Endothelial cell (in vitro differentiated cells): ENCODE measurements at regions not wholly inside any gene's neighbourhood (a gene's known extent, or its start where the extent isn't known, plus 50 kb on each side); places are given as distances from the start of the nearest gene placed in this dataset.
A peak's percentile ranks its signal among the peaks of the same experiment; 100 is the strongest.

ENCODE experiments used
- DNase-seq: peaks from one replicate; pipeline ENCODE4 v3.0.0; 2021; ENCODE audit warnings: low spot score
- H3K27ac Mint-ChIP-seq: one replicate; pipeline ENCODE4 v1.8.0; 2021; ENCODE audit warnings: mixed read lengths, inconsistent platforms; ENCODE audit not compliant: unreplicated experiment
- H3K27me3 Mint-ChIP-seq: one replicate; pipeline ENCODE4 v1.8.0; 2021; ENCODE audit warnings: mild to moderate bottlenecking, moderate library complexity, mixed read lengths, inconsistent platforms; ENCODE audit not compliant: unreplicated experiment
- H3K36me3 Mint-ChIP-seq: one replicate; pipeline ENCODE4 v1.8.0; 2021; ENCODE audit warnings: mild to moderate bottlenecking, low read depth, mixed read lengths, inconsistent platforms; ENCODE audit not compliant: unreplicated experiment
- H3K4me1 Mint-ChIP-seq: one replicate; pipeline ENCODE4 v1.8.0; 2021; ENCODE audit warnings: mild to moderate bottlenecking, mixed read lengths, inconsistent platforms; ENCODE audit not compliant: unreplicated experiment
- H3K4me3 Mint-ChIP-seq: one replicate; pipeline ENCODE4 v1.8.0; 2021; ENCODE audit warnings: mild to moderate bottlenecking, mixed read lengths, inconsistent platforms; ENCODE audit not compliant: unreplicated experiment
- H3K9me3 Mint-ChIP-seq: one replicate; pipeline ENCODE4 v1.8.0; 2021; ENCODE audit warnings: mixed read lengths, inconsistent platforms; ENCODE audit not compliant: unreplicated experiment
- TF ChIP-seq, protein P1 (sequence below): fragments of 200-600 bp; sonication (generic); IDR thresholded peaks from one replicate; pipeline ENCODE4 v1.5.0; 2021; ENCODE audit warnings: antibody characterized with exemption; ENCODE audit not compliant: unreplicated experiment

DNA sequence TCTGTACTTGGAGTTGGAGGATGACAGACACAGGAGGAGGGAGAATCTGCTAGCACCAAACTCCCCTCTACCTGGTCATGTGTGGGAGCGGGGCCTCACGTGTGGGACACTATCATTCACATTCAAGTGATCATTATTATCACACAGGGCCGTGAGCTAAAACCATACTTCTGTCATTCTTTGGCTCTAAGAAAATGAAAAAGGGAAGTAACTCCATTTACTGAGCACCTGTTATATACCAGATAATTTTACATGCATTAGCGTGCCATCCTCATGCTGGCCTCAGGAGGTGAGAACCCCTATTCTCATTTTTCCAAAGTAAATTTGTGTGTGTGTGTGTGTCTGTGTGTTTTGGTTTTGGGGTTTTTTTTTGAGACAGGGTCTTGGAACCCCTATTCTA is 150.1 kb downstream of the GLI2 start:
- H3K4me1 Mint-ChIP-seq = no peaks in the 10 kb centered on the region
- TF ChIP-seq, protein P1, sequence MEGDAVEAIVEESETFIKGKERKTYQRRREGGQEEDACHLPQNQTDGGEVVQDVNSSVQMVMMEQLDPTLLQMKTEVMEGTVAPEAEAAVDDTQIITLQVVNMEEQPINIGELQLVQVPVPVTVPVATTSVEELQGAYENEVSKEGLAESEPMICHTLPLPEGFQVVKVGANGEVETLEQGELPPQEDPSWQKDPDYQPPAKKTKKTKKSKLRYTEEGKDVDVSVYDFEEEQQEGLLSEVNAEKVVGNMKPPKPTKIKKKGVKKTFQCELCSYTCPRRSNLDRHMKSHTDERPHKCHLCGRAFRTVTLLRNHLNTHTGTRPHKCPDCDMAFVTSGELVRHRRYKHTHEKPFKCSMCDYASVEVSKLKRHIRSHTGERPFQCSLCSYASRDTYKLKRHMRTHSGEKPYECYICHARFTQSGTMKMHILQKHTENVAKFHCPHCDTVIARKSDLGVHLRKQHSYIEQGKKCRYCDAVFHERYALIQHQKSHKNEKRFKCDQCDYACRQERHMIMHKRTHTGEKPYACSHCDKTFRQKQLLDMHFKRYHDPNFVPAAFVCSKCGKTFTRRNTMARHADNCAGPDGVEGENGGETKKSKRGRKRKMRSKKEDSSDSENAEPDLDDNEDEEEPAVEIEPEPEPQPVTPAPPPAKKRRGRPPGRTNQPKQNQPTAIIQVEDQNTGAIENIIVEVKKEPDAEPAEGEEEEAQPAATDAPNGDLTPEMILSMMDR = no peak

DNA sequence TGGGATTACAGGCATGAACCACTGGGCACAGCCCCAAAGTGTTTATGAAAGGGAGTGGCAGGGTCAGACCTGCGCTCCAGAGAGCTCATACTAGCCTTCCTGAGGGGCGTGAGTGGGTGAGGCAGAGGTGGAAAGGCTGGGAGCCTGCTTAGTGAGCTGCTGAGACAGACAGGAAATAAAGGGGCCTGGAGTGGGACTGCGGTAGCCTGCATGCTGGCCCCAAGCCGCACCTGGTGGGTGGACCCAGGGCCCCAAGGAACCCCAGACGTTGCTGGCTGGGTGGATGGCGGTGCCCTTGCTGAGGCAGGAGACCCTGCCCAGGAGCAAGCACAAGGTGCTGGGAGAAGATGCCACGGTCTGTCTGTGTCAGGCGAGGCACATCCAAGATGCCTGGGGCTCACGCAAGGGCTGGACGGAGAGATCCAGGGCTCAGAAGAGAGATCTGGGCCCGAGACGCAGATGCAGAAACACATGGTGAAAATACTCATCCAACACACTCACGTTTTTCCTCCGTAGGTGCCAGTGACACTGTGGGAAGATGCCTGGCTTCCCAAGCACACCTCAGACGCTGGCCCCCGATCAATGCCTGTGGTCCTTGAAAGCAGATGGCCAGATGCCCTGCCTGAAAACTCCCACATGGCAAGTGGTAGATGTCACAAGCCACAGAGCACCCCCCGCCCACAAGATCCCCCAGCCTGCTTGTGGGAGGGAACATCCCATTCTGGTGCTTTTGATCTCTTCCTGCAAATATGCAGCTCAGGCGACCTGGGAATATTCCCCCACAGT is 151.1 kb downstream of the GLI2 start:
- Mint-ChIP-seq H3K36me3 (no peaks in the 10 kb centered on the region), H3K4me3 (no peak overlapping the region), H3K27ac (no peak overlapping the region), H3K9me3 (no peaks in the 10 kb centered on the region), H3K27me3 (peaks cover 2% of the 10 kb centered on the region), H3K4me1 (no peaks in the 10 kb centered on the region)
- DNase-seq = no peak
- TF ChIP-seq, protein P1 = no peak

More for the DNA sequence above, 150.1 kb downstream of the GLI2 start:
- Mint-ChIP-seq H3K4me3 (no peak overlapping the region), H3K36me3 (no peaks in the 10 kb centered on the region), H3K27ac (no peak overlapping the region), H3K27me3 (peaks cover 2% of the 10 kb centered on the region), H3K9me3 (no peaks in the 10 kb centered on the region)
- DNase-seq = no peak

DNA sequence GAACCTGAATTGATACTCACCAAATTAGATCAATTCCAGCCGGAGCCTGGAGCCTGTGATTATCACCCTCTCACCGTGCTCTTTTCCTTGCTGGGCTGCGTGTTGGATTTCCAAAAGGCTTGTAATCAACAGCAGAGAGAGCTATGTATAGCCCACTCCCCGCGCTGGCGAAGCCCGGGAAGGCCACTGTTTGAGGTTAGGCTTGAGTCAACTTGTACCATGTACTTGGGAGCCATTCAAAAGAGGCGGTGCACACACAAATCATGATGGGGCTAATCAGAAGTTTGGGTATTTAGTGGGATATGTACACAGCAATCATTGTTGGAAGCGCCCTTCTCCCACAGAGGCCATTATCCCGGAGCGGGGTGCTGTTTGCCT is 151.6 kb downstream of the GLI2 start:
- Mint-ChIP-seq H3K4me3 (no peak overlapping the region), H3K4me1 (no peaks in the 10 kb centered on the region), H3K27ac (no peak overlapping the region)

DNA sequence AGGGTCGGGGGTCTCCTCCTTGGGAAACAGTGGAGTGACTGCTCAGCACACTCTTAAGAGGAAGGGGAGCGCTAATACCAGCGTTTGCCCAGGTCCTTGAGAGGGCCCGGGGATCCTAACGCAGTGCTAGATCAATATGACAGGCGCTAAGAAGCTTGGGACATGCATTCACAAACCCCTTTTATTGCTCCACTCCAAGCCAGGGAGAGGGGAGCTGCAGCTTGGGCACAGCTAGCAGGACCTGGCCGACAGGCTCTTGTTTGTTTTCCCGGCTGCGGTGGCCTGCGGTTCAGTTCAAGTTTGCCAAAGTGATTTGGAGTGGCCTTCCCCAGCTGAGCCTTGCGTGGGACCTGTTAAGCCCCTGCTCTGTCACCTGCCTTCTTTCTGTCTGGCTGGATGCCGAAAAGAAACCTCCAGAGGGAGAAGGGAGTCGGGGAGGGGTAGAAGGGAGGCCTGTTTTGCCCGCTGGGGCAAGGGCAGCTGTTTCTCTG is 152.1 kb downstream of the GLI2 start:
- peak overlapping the region; percentile 24 for H3K27ac Mint-ChIP-seq
- no peaks in the 10 kb centered on the region for H3K9me3 Mint-ChIP-seq
- peaks cover 1% of the 10 kb centered on the region for H3K4me1 Mint-ChIP-seq
- no peak overlapping the region for H3K4me3 Mint-ChIP-seq
- DNase-seq = no peak
- TF ChIP-seq, protein P1 = no peak
- peaks cover 2% of the 10 kb centered on the region for H3K27me3 Mint-ChIP-seq
- H3K36me3 Mint-ChIP-seq = no peaks in the 10 kb centered on the region

More for the DNA sequence above, 151.6 kb downstream of the GLI2 start:
- DNase-seq = no peak
- TF ChIP-seq, protein P1 = no peak
- H3K36me3 Mint-ChIP-seq = no peaks in the 10 kb centered on the region
- no peaks in the 10 kb centered on the region for H3K9me3 Mint-ChIP-seq
- peaks cover 2% of the 10 kb centered on the region for H3K27me3 Mint-ChIP-seq

DNA sequence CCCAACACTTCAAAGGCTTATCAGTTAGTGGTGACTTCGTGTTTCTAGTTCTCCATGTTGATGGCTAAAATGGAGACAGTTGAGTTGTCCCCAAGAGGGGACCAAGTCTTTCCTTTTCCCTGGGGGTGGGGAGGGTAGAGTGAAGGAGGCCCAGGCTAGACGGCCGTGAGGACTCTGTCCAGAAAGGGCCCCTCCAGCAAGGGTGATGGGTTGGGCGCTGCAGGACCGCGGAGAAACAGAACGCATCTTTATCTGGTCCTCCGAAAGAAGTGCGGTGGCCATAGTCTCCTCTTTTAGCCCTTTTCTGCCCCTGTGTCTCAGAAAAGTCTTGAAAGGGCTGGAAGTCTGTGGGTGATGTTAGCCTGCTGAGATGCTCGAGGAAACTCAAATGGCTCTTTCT is 153.2 kb downstream of the GLI2 start:
- Mint-ChIP-seq H3K27ac (no peak overlapping the region), H3K9me3 (no peaks in the 10 kb centered on the region), H3K36me3 (no peaks in the 10 kb centered on the region), H3K4me3 (no peak overlapping the region), H3K4me1 (peaks cover 11% of the 10 kb centered on the region), H3K27me3 (peaks cover 2% of the 10 kb centered on the region)
- no peak for DNase-seq
- TF ChIP-seq, protein P1 = no peak
